Fibroblast of lung (primary cell): ENCODE measurements at regions not wholly inside any gene's neighbourhood (a gene's known extent, or its start where the extent isn't known, plus 50 kb on each side); places are given as distances from the start of the nearest gene placed in this dataset.

Experiments
- CTCF ChIP-seq, 2 donors: IDR thresholded peaks in 1 of 2; conservative IDR thresholded peaks in 1 of 2; 1 replicate in 1 of 2; 2 replicates in 1 of 2; pipeline ENCODE4 v1.5.1; 2011 to 2012; ENCODE audit warnings: low read length in 2 of 2, control low read depth in 1 of 2, inconsistent platforms in 1 of 2, low read depth in 1 of 2, mild to moderate bottlenecking in 1 of 2
- EZH2 ChIP-seq: IDR thresholded peaks from 2 replicates; pipeline ENCODE4 v1.5.1; 2012; ENCODE audit warnings: low read length, control low read depth, mild to moderate bottlenecking; ENCODE audit errors: missing control alignments

- TF ChIP-seq CTCF (conservative IDR thresholded peaks at IDR 0.05 in 1 of 2, IDR thresholded peaks at IDR 0.05 in 1 of 2; ENCODE audit: low read depth in 1 of 2, low read length in 2 of 2) (no peak), EZH2 (no peak)
Measured at GRCh38 chr9:29325894-29326293, 1752.6 kb upstream of the C9orf72 start.
